ENCODE measurements at regions not wholly inside any gene's neighbourhood (a gene's known extent, or its start where the extent isn't known, plus 50 kb on each side); places are given as distances from the start of the nearest gene placed in this dataset.

- TF ChIP-seq CTCF (IDR thresholded peaks at IDR 0.05; ENCODE audit: insufficient read depth, low read depth, low read length) (no peak), EZH2 (IDR thresholded peaks at IDR 0.05; ENCODE audit: insufficient read depth, low read length) (no peak)
Measured at GRCh38 chr3:148223266-148223665, 474.4 kb upstream of the AGTR1 start.
